ENCODE measurements at regions not wholly inside any gene's neighbourhood (a gene's known extent, or its start where the extent isn't known, plus 50 kb on each side); places are given as distances from the start of the nearest gene placed in this dataset.
"Not testable (repeated sequence)": the region's sequence is repeated elsewhere in the genome, so short reads cannot be mapped to it uniquely, and the experiment has no call there.

DNA sequence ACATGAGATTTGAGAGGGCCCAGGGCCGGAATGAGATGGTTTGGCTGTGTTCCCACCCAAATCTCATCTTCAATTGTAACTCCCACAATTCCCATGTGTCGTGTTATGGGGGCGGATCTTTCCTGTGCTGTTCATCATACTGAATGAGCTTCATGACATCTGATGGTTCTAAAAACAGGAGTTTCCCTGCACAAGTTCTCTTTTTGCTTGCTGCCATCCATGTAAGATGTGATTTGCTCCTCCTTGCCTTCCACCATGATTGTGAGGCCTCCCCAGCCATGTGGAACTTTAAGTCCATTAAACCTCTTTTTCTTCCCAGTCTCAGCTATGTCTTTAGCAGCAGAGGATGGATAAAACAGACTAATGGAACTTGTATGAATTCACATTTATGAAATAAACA, 131.9 kb upstream of the ZC3H15 start:
- not testable (repeated sequence) for DNase-seq (ENCODE audit: low spot score); FAIRE-seq

DNA sequence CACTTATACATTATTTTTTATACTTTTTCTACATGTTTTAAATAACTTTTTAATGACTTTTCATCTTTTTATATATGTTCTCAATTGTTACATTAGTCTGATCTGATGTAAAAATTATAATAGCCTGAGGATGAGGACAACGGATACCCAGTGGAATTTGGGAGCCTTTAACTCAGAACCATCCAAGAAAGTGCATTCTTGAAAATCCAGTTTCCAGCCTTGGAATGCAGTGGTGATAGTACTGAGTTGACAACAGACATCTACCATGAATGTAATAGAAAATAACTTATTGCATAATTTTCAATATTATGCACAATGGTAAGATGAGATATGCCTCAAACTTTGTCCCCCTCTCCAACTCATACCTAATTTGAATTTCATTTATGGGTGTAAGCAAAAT, 120.7 kb upstream of the ZC3H15 start:
- DNase-seq (ENCODE audit: low spot score): no peak
- no peak for FAIRE-seq

DNA sequence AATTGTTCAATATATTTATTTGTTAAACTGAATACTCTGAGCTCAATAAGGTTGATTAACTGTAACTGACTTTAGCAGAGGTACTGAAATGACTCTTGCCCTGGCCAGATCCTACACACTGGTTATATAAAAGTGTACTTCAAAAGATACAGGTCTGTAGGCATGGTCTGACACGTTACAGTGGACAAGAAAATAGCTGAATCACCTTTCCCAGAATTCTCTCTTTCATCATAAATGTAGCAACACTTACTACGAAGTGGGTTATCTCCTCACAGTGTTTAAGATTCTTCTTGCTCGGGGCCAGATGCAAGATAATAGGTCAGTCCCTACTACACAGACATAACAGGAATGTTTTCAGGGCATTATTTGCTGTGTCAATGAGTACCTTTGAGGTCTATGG, 107.0 kb upstream of the ZC3H15 start:
- DNase-seq (ENCODE audit: low spot score): no peak
- no peak for FAIRE-seq

DNA sequence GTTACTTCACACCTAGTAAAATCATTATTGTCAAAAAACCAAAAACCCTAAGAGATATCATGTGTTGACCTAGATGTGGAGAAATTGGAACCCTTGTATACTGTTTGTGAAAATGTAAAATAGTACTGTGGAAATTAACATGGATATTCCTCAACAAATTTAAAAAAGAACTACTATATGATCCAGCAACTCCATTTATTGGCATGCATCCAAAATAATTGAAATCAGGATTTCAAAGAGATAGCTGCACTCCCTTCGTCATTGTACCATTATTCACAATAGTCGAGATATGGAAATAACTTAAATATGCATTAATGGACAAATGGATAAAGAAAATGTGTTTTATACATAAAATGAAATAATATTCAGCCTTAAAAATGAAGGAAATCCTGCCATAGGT, 105.3 kb upstream of the ZC3H15 start:
- no peak for FAIRE-seq
- no peak for DNase-seq (ENCODE audit: low spot score)

DNA sequence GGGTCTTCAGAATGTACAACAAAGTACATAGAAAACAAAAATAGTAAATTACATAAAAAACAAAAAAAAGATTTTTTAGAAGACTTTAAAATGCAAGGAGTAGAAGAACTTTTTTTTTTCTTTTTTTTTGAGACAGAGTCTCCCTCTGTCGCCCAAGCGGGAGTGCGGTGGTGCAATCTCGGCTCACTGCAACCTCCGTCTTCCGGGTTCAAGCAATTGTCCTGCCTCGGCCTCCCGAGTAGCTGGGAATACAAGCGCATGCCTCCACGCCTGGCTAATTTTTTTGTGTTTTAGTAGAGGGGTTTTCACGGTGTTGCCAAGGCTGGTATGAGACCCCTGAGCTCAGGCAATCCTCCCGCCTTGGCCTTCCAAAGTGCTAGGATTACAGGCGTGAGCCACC, 104.5 kb upstream of the ZC3H15 start:
- DNase-seq (ENCODE audit: low spot score) (no peak), FAIRE-seq (no peak)

DNA sequence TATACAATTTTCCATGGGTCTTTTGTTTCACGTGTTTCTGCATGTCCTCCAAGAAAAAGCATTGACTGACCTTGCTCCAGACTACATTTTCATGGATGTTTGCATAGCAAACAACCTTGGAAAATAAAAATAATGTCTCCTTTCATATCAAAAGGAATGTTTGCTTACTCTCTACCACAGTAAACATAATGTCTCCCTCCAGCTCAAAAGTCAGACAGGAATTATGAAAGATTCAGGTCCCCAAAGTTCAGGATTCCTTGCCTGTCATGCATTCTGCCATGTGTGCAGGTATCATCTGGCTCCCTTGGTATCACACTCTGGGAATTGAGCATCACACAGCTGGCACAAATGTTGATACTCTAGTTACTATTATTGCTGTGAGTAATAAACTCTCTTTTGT, 103.1 kb upstream of the ZC3H15 start:
- no peak for FAIRE-seq
- no peak for DNase-seq (ENCODE audit: low spot score)

DNA sequence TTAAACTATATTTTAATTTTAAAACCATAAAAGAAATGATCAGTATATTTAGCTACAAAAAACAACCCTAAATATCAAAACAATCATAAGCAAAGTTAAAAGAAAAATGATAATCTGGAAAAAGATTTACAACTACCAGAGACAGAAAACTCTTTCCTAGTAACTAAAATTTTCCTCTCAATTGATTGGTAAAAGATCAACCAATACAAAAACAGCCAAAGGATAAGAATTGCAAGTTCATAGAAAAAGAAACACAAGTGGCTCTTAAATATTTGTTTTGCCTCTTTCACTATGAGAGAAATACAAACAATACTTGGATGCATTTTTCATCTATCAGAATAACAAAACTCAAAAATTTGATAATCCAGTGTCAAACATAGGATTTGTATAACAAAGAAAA, 101.8 kb upstream of the ZC3H15 start:
- DNase-seq (ENCODE audit: low spot score): no peak
- no peak for FAIRE-seq

DNA sequence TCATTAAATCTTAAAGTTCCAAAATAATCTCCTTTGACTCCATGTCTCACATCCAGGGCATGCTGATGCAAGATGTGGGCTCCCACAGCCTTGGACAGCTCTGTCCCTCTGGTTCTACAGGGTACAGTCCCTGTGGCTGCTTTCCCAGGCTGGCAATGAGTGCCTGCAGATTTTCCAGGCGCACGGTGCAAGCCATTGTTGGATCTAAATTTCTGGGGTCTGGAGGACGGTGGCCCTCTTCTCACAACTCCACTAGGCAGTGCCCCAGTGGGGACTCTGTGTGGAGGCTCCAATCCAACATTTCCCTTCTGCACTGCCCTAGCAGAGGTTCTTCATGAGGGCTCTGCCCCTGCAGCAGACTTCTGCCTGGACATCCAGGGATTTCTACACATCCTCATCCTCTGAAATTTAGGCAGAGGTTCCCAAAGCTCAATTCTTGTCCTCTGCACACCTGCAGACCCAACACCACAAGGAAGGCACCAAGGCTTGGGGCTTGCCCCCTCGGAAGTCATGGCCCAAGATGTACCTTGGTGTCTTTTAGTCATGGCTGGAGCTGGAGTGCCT, 100.3 kb upstream of the ZC3H15 start:
- not testable (repeated sequence) for DNase-seq (ENCODE audit: low spot score); FAIRE-seq

DNA sequence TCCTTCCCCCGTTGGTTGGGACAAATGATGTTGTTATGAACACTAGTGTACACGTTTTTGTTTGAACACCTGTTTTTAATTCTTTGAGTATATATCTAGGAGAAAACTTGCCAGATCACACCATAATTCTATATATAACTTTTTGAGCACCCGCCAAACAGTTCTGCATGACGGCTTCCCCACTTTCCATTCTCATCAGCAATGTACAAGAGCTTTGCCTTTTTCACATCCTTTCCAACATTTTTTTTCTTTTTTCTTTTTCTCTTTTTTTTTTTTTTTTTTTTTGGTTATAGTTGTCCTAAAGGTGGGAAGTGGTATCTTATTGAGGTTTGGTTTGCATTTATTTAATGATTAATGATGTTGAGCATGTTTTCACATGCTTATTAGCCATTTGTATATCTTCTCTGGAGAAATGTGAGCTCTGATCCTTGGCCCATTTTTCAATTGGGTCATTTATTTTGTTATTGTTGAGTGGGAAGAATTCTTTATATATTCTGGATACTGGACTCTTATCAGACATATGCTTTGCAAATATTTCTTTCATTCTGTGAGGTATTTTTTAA, 86.9 kb upstream of the ZC3H15 start:
- FAIRE-seq (no peak), DNase-seq (ENCODE audit: low spot score) (no peak)

DNA sequence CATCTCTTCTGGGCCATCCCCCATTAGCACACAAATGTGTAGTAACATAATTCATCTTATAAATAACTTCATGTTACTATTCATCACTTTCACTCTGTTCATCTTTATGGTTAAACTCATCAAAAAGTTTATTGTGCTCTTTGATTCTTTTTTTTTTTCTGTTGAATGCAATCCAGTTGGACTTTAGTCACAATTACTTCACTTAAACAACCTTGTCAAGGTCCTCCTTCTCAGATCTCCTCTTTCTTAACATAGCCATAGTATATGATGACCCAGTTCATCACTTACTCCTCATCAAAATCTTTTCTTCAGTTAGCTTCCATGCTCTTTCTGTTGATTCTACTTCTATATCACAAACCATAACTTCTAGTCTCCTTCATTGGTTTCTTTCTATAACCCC, 80.2 kb upstream of the ZC3H15 start:
- DNase-seq (ENCODE audit: low spot score) (no peak), FAIRE-seq (no peak)

DNA sequence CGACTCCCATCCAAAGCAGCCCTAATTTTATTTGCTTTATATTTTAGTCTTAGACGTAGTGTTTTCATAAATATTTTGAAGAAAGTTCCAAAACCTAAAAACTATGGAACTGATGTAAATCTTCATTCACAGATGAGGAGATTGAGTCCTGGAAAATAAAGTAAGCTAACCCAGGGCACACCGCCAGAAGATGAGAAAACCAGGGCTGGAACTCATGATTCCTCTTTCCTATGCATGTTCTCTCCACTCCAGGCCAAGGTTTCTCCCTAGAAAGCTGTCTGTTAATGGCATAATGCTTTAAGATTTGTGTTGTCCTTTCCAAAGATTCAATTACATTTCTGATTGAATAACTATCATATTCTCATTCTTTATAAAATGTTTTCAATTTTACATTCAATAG, 78.4 kb upstream of the ZC3H15 start:
- FAIRE-seq (no peak), DNase-seq (ENCODE audit: low spot score) (no peak)

DNA sequence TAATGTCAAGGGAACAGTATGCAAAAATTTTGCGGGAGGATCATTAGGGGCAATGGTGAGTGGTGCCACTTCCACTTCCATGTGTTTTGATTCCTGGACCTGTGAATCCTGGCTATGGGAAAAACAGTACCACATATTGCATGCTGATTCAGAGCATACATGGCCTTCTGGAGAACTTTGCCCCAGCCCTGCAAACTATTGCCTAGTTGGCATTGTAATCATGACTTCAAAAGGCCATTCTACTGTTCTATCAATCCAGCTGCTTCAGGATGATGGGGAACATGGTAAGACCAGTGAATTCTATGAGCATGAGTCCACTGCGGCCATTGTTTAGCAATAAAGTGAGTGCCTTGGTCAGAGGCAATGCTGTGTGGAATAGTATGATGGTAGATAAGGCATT, 75.3 kb upstream of the ZC3H15 start:
- FAIRE-seq: no peak
- DNase-seq (ENCODE audit: low spot score): no peak

DNA sequence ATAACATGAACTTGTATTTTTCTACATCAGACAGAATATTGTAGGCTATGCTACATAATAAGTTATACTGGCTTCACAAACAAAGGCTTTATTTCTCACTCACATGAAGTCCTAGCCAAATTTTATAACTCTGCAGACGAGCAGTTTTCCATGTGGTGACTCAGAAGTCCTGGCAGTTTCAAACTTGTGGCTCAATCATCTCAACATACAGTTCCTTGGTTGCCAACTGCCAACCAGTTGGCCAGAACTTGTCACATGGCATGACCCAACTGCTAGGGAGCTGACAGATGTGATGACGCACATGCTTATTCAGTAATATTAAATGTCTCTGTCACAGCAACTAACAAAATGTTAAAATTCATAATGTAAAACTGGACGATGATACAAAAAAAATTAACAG, 63.8 kb upstream of the ZC3H15 start:
- DNase-seq (ENCODE audit: low spot score) (peak; percentile 48), FAIRE-seq (peak; percentile 44)

DNA sequence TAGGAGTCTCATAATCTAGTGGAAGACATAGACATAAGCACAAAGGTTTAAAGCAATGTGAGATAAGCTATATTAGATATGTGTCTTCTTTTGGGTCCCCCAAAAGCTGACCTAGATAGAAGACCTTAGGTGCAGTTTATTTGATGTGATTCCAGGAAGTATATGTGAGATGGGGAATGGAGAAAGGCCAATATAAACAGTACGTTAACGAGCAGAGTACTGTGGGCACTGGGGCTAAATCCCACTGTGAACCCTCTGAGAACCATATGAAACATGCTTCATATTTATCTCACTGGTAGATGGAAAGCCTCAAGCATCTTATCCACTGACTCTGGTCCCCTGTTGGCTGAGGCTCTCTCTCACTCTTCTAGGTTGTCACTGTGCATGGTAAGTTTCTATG, 62.6 kb upstream of the ZC3H15 start:
- FAIRE-seq: no peak

DNA sequence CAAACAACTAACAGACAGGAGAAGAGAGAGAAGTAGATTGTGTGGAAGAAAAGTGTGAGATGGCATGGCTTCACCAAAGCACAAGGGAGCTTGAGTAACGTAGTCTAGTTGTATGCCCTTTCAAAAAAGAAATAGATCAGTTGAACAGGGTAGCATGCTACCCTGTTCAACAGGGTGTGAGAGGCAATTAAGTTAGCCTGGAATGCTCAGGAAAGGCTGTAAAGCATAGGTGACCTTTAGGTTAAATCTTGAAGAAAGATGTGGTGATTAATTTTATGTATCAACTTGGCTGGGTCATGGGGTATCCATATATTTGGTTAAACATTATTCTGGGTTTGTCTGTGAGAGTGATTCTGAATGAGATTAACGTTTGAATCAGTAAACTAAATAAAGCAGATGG, 61.8 kb upstream of the ZC3H15 start:
- DNase-seq (ENCODE audit: low spot score) (no peak), FAIRE-seq (no peak)

More for the DNA sequence above, 62.6 kb upstream of the ZC3H15 start:
- DNase-seq (ENCODE audit: low spot score): no peak

DNA sequence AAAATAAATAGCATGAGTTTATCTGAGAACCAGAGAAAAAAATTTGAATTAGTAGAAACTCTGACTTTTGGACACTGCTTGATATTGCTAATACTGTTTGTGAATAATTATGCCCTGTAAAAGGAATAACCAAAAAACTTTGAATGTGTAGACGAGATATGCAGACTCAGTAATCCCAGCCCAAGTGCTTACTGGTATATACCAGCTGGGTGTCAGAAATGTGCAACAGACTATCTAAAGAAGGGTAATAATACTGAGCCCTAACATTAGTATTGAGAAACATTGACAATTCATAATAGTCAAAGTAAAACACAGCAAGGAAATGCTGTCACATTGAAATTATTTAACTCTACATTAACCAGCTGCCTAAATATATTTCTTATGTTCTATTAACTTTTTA, 60.5 kb upstream of the ZC3H15 start:
- no peak for FAIRE-seq

DNA sequence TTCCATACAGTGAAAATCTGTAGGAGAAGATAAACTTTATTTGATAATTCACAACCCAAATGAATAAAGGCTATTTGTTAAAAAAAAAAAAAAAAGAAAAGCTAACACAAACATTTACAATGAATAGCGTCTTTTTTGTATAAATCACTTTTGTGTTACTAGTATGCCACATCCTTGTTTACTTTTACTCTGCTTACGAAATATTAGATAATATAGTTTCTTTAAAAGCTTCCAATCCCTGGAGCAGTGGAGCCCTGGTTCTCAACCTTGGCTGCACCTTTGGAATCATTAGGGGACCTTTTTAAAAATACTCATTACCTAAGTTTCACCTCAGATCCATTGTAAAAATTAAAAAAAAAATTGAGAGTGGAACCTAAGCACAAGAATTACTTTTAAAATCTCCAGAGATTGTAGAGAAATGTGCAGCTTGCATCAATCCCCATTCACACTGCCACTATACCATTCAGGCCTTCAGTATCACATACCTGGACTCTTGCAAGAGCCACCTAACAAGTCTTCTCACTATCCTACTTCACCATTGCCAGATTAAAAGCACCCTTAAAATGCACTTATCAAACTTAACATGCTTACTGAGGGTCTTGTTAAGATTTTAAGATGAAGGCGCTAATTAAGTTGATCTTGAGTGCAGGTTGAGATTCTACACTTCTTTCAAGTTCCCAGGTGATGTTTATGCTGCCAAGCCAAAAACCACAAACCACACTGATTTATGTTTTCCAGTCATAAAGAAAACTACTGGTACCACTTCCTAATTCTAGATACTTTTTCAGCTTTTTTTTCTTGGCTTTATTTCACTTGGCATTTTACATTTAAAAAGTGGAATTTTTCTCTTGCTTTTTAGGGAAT, 59.7 kb upstream of the ZC3H15 start:
- DNase-seq (ENCODE audit: low spot score) (no peak), FAIRE-seq (no peak)

More for the DNA sequence above, 60.5 kb upstream of the ZC3H15 start:
- DNase-seq (ENCODE audit: low spot score): no peak

DNA sequence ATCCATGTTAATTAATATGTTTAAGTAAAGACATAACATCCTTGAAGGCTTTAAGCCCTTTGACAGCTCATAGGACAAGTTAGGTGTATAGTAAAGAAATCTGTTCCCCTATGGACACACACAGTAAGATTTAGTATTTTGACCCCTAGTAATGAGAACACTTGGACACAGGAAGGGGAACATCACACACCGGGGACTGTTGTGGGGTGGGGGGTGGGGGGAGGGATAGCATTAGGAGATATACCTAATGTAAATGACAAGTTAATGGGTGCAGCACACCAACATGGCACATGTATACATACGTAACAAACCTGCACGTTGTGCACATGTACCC, 59.1 kb upstream of the ZC3H15 start:
- DNase-seq (ENCODE audit: low spot score); FAIRE-seq: not testable (repeated sequence)

DNA sequence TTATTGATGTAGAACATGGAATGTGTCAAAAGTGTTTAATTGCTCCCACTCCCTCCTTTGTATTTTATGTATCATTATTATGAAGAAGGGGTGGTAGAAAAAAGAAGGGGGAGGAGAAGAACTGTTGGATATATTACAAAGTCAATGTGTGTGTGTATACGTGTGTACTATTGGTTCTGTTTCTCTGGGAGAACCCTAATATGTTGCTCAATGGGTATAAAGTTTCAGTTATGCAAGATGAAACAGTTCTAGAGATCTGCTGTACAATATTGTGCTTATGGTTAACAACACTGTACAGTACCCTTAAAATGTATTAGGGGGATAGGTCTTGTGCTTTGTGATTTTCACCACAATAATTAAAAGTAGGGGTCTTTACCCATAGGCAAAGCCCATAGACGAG, 58.1 kb upstream of the ZC3H15 start:
- FAIRE-seq (no peak), DNase-seq (ENCODE audit: low spot score) (no peak)

DNA sequence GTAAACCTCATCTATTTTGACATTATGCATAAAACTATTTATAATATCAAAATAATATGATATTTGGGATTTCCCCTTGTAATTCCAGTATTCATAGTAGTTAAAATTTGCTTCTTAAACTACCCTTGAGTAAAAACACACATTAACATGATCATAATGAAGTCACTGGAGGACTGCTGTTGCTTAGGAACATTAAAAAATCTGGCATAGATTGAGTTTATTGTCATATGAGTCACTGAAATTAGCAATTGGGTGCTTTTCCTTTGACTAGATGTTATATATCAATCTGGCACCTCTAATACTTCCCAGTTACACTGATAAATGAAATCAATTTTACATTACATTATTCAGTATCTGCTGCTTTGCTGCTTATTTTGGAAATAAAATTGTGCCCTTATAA, 57.0 kb upstream of the ZC3H15 start:
- no peak for FAIRE-seq
- DNase-seq (ENCODE audit: low spot score): no peak

DNA sequence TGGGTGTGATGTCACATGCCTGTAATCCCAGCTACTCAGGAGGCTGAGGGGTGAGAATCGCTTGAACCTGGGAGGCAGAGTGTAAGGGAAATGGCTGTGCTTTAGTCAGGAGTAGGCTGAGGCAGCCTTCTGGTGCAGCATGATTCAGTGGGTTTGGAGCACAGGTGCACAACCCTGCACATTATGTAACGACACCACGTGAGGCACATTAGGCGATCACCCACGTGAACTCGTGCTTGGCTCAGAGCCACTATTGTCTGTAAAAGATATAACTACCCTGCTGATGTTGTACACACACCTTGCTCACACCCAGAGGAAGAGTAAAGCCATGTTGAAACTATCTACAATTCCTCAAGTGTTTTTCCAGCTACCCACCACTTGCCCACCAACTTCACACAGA, 54.8 kb upstream of the ZC3H15 start:
- FAIRE-seq: no peak
- no peak for DNase-seq (ENCODE audit: low spot score)

DNA sequence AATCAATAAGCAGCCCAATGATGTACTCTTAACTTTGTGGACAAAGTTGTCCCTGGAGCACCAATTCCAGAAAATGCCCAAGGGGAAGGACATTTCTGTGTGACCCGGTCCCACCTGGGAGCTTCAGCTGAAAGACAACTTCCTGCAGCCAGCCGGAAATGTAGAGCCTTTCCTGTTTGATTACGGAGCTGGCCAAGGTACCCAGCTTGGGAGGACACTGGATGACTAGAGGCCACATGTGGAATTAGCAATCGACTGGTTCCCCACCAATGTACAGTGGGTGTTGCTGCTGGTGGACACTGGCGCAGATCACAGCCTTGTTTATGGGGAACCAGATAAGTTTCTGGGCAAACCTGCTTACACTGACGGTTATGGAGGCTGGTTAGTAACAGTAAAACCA, 53.0 kb upstream of the ZC3H15 start:
- DNase-seq (ENCODE audit: low spot score) (no peak), FAIRE-seq (no peak)
